Trophoblast cell (in vitro differentiated cells and primary cell): ENCODE measurements at regions not wholly inside any gene's neighbourhood (a gene's known extent, or its start where the extent isn't known, plus 50 kb on each side); places are given as distances from the start of the nearest gene placed in this dataset.

Source experiments
- DNase-seq, 2 donors: peaks; one replicate each; pipeline ENCODE4 v3.0.0-alpha.2; 2016
- H2AFZ ChIP-seq: 2 replicates; pipeline ENCODE4 v1.6.1; 2013; ENCODE audit warnings: low read length, moderate library complexity, mild to moderate bottlenecking; ENCODE audit not compliant: insufficient read depth, poor library complexity
- H2AK5ac ChIP-seq: 2 replicates; pipeline ENCODE4 v1.6.1; 2013; ENCODE audit warnings: mild to moderate bottlenecking, low read length
- H2BK120ac ChIP-seq: 2 replicates; pipeline ENCODE4 v1.6.1; 2013; ENCODE audit warnings: low read length, mild to moderate bottlenecking, moderate library complexity; ENCODE audit not compliant: insufficient read depth, poor library complexity
- H2BK12ac ChIP-seq: 2 replicates; pipeline ENCODE4 v1.6.1; 2013; ENCODE audit warnings: mild to moderate bottlenecking, low read length, moderate library complexity
- H2BK5ac ChIP-seq: 2 replicates; pipeline ENCODE4 v1.6.1; 2013; ENCODE audit warnings: low read length, low read depth, moderate library complexity, mild to moderate bottlenecking; ENCODE audit not compliant: poor library complexity
- H3K14ac ChIP-seq: 2 replicates; pipeline ENCODE4 v1.6.1; 2013; ENCODE audit warnings: mild to moderate bottlenecking, low read length
- H3K18ac ChIP-seq: 2 replicates; pipeline ENCODE4 v1.6.1; 2013; ENCODE audit warnings: mild to moderate bottlenecking, low read length
- H3K23ac ChIP-seq: 2 replicates; pipeline ENCODE4 v1.6.1; 2013; ENCODE audit warnings: low read length
- H3K27ac ChIP-seq: 2 replicates; pipeline ENCODE4 v1.5.1; 2013; ENCODE audit warnings: low read depth, mild to moderate bottlenecking, inconsistent platforms, low read length, moderate library complexity
- H3K27me3 ChIP-seq: 2 replicates; pipeline ENCODE4 v1.6.1; 2013; ENCODE audit warnings: inconsistent platforms, mild to moderate bottlenecking, low read length, moderate library complexity; ENCODE audit not compliant: insufficient read depth
- H3K36me3 ChIP-seq, 2 experiments: 1 replicate in 1 of 2; 2 replicates in 1 of 2; pipeline ENCODE4 v1.6.1; 2013; ENCODE audit warnings: low read length in 2 of 2, mild to moderate bottlenecking in 2 of 2, moderate library complexity in 1 of 2; ENCODE audit not compliant: insufficient read depth in 2 of 2, control insufficient read depth in 1 of 2
- H3K4ac ChIP-seq: 2 replicates; pipeline ENCODE4 v1.6.1; 2013; ENCODE audit warnings: low read depth, mild to moderate bottlenecking, low read length, moderate library complexity
- H3K4me1 ChIP-seq, 2 experiments: 1 replicate in 1 of 2; 2 replicates in 1 of 2; pipeline ENCODE4 v1.6.1; 2013; ENCODE audit warnings: low read length in 2 of 2, mild to moderate bottlenecking in 2 of 2, moderate library complexity in 1 of 2; ENCODE audit not compliant: insufficient read depth in 2 of 2, control insufficient read depth in 1 of 2
- H3K4me2 ChIP-seq: 2 replicates; pipeline ENCODE4 v1.6.1; 2013; ENCODE audit warnings: inconsistent platforms, mild to moderate bottlenecking, low read length, moderate library complexity
- H3K4me3 ChIP-seq: 2 replicates; pipeline ENCODE4 v1.5.1; 2013; ENCODE audit warnings: mild to moderate bottlenecking, low read depth, low read length, inconsistent platforms
- H3K79me1 ChIP-seq: one replicate; pipeline ENCODE4 v1.6.1; 2013; ENCODE audit warnings: low read length
- H3K79me2 ChIP-seq: 2 replicates; pipeline ENCODE4 v1.6.1; 2013; ENCODE audit warnings: low read length, mild to moderate bottlenecking; ENCODE audit not compliant: control insufficient read depth, insufficient read depth, poor library complexity
- H3K9ac ChIP-seq: 2 replicates; pipeline ENCODE4 v1.6.1; 2013; ENCODE audit warnings: mild to moderate bottlenecking, low read length
- H3K9me3 ChIP-seq: 2 replicates; pipeline ENCODE4 v1.6.1; 2013; ENCODE audit warnings: low read depth, mild to moderate bottlenecking, control low read depth, inconsistent platforms, low read length; ENCODE audit not compliant: insufficient read depth
- H4K12ac ChIP-seq: 2 replicates; pipeline ENCODE4 v1.6.1; 2013; ENCODE audit warnings: low read depth, mild to moderate bottlenecking, low read length, moderate library complexity
- H4K8ac ChIP-seq: 2 replicates; pipeline ENCODE4 v1.6.1; 2013; ENCODE audit warnings: low read depth, mild to moderate bottlenecking, low read length, moderate library complexity
- H4K91ac ChIP-seq: one replicate; pipeline ENCODE4 v1.6.1; 2013; ENCODE audit warnings: low read depth, mild to moderate bottlenecking, low read length, moderate library complexity
- WGBS: extraction: QIAGEN DNeasy Blood & Tissue Kit; methylation state at CpG from one replicate; pipeline ENCODE4 v1.1.7; 2013; ENCODE audit warnings: missing lambda C conversion rate; ENCODE audit not compliant: insufficient read length, insufficient coverage; ENCODE audit errors: extremely low coverage; 5-methylcytosine and 5-hydroxymethylcytosine counted together

DNA sequence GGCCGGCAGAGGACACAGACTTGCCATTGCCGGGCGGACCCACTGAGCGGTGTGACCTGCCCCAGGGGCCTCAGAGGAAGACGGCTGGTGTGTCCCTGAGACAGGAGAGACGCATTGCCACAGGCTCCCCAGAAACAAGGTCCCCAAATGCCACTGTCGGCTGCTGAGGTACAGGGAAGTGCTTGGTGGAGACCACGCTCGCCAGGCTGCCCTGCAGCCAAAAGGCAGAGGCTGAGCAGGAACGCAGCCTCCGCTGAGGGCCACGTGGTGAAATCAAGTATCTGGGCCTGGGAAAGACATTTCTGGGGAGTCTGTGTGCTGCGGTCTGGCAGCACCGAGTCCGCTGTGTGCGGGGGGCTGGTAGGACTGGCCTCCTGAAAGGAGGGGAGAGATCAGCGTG is 794.9 kb downstream of the BRD1 start:
- Histone ChIP-seq H3K79me1 (no peaks in the 10 kb centered on the region), H3K23ac (no peak overlapping the region), H3K9ac (no peak overlapping the region), H3K27me3 (no peaks in the 10 kb centered on the region), H3K9me3 (peaks cover 7% of the 10 kb centered on the region), H3K18ac (no peak overlapping the region), H3K4me2 (no peak overlapping the region), H3K4me1 (no peaks in the 10 kb centered on the region), H4K91ac (no peak overlapping the region), H3K14ac (no peak overlapping the region), H3K4me3 (no peak overlapping the region), H2BK120ac (no peak overlapping the region), H2AK5ac (no peak overlapping the region), H2AFZ (no peak overlapping the region), H2BK12ac (no peak overlapping the region), H2BK5ac (no peak overlapping the region), H3K4ac (no peak overlapping the region), H4K12ac (no peak overlapping the region), H3K36me3 (no peaks in the 10 kb centered on the region), H4K8ac (no peak overlapping the region), H3K27ac (no peak overlapping the region), H3K79me2 (no peaks in the 10 kb centered on the region)
- no peak for DNase-seq
- WGBS: no CpG with 5 or more reads among the region's 17 CpGs

DNA sequence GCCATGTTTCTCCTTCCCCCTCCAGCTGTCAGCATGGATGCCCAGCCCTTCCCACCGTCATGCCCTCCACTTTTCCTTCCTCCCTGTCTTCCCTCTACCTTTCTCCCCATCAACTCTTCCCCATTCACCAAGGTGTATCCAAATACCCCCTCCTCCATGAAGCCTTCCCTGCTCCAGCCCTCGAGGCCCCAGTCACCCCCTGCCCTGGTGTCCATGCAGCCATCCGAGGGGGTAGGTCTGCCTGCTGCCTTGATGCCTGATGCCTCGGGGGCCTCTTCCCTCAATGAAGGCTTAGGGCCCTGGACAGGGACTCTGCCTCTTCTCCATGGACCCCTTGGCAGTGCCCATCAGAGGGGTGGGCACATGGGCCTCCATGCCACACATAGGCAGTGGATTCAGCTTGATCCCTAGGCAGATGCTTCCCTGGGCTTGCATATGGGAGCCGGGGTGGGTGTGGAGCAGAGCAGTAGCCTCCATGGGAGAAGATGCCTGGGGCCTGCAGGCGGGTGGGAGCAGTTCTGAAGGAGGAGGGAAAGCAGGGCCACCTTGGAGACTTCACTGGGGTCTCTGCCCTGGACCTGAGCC is 795.8 kb downstream of the BRD1 start:
- no peak for DNase-seq
- Histone ChIP-seq H2BK12ac (no peak overlapping the region), H2AK5ac (no peak overlapping the region), H3K4me2 (no peak overlapping the region), H2AFZ (no peak overlapping the region), H4K12ac (no peak overlapping the region), H3K4me1 (no peaks in the 10 kb centered on the region), H3K79me1 (no peaks in the 10 kb centered on the region), H4K8ac (no peak overlapping the region), H3K4ac (no peak overlapping the region), H3K9ac (no peak overlapping the region), H4K91ac (no peak overlapping the region), H2BK120ac (no peak overlapping the region), H3K23ac (no peak overlapping the region), H3K18ac (no peak overlapping the region), H3K14ac (no peak overlapping the region), H3K36me3 (no peaks in the 10 kb centered on the region), H3K4me3 (no peak overlapping the region), H3K9me3 (peaks cover 6% of the 10 kb centered on the region), H2BK5ac (no peak overlapping the region), H3K27me3 (no peaks in the 10 kb centered on the region), H3K79me2 (no peaks in the 10 kb centered on the region), H3K27ac (no peak overlapping the region)
- no CpG with 5 or more reads among the region's 6 CpGs for WGBS

DNA sequence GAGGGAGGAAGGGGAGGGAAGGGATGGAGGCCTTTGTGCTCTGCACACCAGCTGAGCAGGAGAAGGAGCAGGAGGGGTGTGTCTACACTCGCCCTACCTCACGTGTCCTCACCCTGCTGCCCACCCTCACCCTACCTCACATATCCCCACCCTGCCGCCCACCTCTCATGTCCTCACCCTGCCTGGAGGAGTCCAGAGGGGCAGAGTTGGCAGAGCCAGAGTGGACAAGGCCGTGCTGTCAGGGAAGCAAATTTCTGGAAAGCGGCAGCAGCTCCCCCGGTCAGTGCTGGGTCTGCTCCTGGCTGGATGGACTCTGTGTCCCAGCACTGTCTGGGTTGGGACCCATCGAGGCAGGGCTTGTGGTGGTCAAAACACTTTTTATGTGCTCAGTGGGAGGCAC is 799.6 kb downstream of the BRD1 start:
- Histone ChIP-seq H4K8ac (no peak overlapping the region), H3K4me2 (no peak overlapping the region), H3K27ac (no peak overlapping the region), H2BK120ac (no peak overlapping the region), H3K23ac (no peak overlapping the region), H2AFZ (no peak overlapping the region), H4K91ac (no peak overlapping the region), H3K4me3 (no peak overlapping the region), H3K9me3 (peaks cover 5% of the 10 kb centered on the region), H3K9ac (no peak overlapping the region), H3K18ac (no peak overlapping the region), H3K4me1 (no peaks in the 10 kb centered on the region), H4K12ac (no peak overlapping the region), H3K14ac (no peak overlapping the region), H3K27me3 (no peaks in the 10 kb centered on the region), H2BK5ac (no peak overlapping the region), H3K79me2 (no peaks in the 10 kb centered on the region), H3K4ac (no peak overlapping the region), H3K36me3 (no peaks in the 10 kb centered on the region), H2AK5ac (no peak overlapping the region), H2BK12ac (no peak overlapping the region), H3K79me1 (no peaks in the 10 kb centered on the region)
- WGBS: no CpG with 5 or more reads among the region's 7 CpGs
- DNase-seq: no peak

DNA sequence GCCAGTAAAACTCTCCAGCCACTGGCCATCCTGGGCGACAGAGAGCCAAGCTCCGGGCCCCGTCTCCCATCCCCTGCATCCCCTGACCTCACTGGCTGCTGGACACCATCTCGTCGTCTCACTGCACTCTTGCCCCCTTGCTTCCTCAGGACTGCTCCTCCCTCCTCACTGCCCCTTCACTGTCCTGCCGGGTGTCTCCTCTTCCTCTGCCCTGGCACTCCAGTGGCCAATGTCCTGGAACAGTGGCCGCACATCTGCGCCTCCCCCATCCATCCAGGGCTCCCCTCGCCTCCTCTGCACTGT is 800.4 kb downstream of the BRD1 start:
- Histone ChIP-seq H2AFZ (no peak overlapping the region), H3K14ac (no peak overlapping the region), H4K12ac (no peak overlapping the region), H2BK120ac (no peak overlapping the region), H3K9me3 (peaks cover 5% of the 10 kb centered on the region), H2BK12ac (no peak overlapping the region), H2AK5ac (no peak overlapping the region), H3K27ac (no peak overlapping the region), H3K4ac (no peak overlapping the region), H3K27me3 (no peaks in the 10 kb centered on the region), H3K9ac (no peak overlapping the region), H3K79me1 (no peaks in the 10 kb centered on the region), H3K79me2 (no peaks in the 10 kb centered on the region), H2BK5ac (no peak overlapping the region), H3K4me3 (no peak overlapping the region), H3K4me2 (no peak overlapping the region), H4K91ac (no peak overlapping the region), H3K18ac (no peak overlapping the region), H4K8ac (no peak overlapping the region), H3K23ac (no peak overlapping the region), H3K4me1 (no peaks in the 10 kb centered on the region), H3K36me3 (no peaks in the 10 kb centered on the region)
- no CpG with 5 or more reads among the region's 9 CpGs for WGBS
- DNase-seq: no peak
